ENCODE measurements at regions not wholly inside any gene's neighbourhood (a gene's known extent, or its start where the extent isn't known, plus 50 kb on each side); places are given as distances from the start of the nearest gene placed in this dataset.

DNA sequence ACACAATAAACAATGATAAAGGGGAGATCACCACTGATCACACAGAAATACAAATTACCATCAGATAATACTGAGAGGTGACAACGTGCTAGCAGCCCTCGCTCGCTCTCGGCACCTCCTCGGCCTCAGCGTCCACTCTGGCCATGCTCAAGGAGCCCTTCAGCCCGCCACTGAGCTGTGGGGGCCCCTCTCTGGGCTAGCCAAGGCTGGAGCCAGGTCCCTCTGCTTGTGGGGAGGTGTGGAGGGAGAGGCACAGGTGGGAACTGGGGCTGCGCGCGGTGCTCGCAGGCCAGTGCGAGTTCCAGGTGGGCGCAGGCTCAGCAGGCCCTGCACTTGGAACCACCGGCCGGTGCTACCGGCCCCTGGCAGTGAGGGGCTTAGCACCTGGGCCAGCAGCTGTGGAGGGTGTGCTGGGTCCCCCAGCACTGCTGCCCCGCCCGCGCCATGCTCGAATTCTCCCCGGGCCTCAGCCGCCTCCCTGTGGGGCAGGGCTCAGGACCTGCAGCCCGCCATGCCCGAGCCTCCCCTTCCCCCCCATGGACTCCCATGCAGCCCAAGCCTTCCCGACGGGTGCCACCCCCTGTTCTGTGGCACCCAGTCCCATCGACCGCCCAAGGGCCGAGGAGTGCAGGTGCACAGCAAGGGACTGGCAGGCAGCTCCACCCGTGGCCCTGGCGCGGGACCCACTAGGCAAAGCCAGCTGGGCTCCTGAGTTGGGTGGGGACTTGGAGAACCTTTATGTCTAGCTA is 340.0 kb upstream of the GULP1 start:
- H3K9ac ChIP-seq (ENCODE audit: low read depth in 1 of 2, low read length in 2 of 2): no peak overlapping the region
- no peaks in the 10 kb centered on the region for H3K4me1 ChIP-seq (ENCODE audit: control insufficient read depth in 4 of 4, insufficient read depth in 4 of 4, low read length in 3 of 4)
- DNase-seq (ENCODE audit: low spot score): no peak
- H3K9me3 ChIP-seq (ENCODE audit: control insufficient read depth in 4 of 4, low read length in 3 of 4): no peaks in the 10 kb centered on the region
- H3K36me3 ChIP-seq (ENCODE audit: control insufficient read depth in 4 of 4, insufficient read depth in 3 of 4, low read depth in 1 of 4, low read length in 3 of 4): no peaks in the 10 kb centered on the region
- 96% methylated on average over 32 of the region's 32 CpGs for WGBS
- H3K4me3 ChIP-seq (ENCODE audit: low read depth in 1 of 3, low read length in 3 of 3): no peak overlapping the region
- TF ChIP-seq, protein P1, sequence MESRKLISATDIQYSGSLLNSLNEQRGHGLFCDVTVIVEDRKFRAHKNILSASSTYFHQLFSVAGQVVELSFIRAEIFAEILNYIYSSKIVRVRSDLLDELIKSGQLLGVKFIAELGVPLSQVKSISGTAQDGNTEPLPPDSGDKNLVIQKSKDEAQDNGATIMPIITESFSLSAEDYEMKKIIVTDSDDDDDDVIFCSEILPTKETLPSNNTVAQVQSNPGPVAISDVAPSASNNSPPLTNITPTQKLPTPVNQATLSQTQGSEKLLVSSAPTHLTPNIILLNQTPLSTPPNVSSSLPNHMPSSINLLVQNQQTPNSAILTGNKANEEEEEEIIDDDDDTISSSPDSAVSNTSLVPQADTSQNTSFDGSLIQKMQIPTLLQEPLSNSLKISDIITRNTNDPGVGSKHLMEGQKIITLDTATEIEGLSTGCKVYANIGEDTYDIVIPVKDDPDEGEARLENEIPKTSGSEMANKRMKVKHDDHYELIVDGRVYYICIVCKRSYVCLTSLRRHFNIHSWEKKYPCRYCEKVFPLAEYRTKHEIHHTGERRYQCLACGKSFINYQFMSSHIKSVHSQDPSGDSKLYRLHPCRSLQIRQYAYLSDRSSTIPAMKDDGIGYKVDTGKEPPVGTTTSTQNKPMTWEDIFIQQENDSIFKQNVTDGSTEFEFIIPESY (IDR thresholded peaks at IDR 0.05): no peak
- TF ChIP-seq JUND (IDR thresholded peaks at IDR 0.05) (no peak), SP1 (IDR thresholded peaks at IDR 0.05) (no peak), RAD21 (IDR thresholded peaks at IDR 0.05) (no peak), EGR1 (IDR thresholded peaks at IDR 0.05; ENCODE audit: low read depth in 2 of 2) (no peak), HNF4A (conservative IDR thresholded peaks at IDR 0.05) (no peak)
- TF ChIP-seq, protein P2, sequence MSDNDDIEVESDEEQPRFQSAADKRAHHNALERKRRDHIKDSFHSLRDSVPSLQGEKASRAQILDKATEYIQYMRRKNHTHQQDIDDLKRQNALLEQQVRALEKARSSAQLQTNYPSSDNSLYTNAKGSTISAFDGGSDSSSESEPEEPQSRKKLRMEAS (IDR thresholded peaks at IDR 0.05): no peak
- no peaks in the 10 kb centered on the region for H3K27me3 ChIP-seq (ENCODE audit: control insufficient read depth in 4 of 4, insufficient read depth in 4 of 4, low read length in 3 of 4)
- H3K27ac ChIP-seq (ENCODE audit: low read depth in 1 of 2, low read length in 2 of 2): no peak overlapping the region

DNA sequence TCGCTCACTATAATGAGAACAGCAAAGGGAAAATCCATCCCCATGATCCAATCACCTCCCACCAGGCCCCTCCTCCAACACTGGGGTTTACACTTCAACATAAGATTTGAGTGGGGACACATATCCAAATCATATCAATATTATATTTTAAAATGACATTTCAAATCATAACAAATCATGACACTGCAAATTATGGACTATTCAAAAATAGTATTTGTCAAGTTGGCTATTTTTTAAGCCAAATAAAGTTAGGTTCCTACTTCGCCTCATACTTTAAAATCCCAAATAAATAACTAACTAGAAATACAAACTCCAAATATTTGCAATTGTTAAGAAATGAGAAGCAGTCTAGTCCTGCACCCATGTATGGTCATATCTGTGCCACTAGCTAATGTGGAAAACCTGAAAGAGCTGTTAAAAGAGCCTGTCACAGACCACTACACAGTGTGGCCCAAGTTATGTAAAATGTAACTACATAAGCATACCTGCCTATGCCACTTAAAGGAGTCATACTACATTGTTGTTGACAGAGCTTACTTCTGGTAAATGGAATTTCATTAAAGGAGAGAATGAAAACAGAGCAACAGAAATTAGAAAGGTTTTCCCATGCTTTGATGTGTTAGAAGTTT is 334.7 kb upstream of the GULP1 start:
- Histone ChIP-seq H3K36me3 (ENCODE audit: control insufficient read depth in 4 of 4, insufficient read depth in 3 of 4, low read depth in 1 of 4, low read length in 3 of 4) (no peaks in the 10 kb centered on the region), H3K27ac (ENCODE audit: low read depth in 1 of 2, low read length in 2 of 2) (no peak overlapping the region), H3K9ac (ENCODE audit: low read depth in 1 of 2, low read length in 2 of 2) (no peak overlapping the region), H3K4me1 (ENCODE audit: control insufficient read depth in 4 of 4, insufficient read depth in 4 of 4, low read length in 3 of 4) (peaks cover 0 to 4% (median 0%) of the 10 kb centered on the region in 4 donors), H3K4me3 (ENCODE audit: low read depth in 1 of 3, low read length in 3 of 3) (no peak overlapping the region), H3K9me3 (ENCODE audit: control insufficient read depth in 4 of 4, low read length in 3 of 4) (no peaks in the 10 kb centered on the region), H3K27me3 (ENCODE audit: control insufficient read depth in 4 of 4, insufficient read depth in 4 of 4, low read length in 3 of 4) (no peaks in the 10 kb centered on the region)
- no peak for DNase-seq (ENCODE audit: low spot score)
- TF ChIP-seq FOXA1 (IDR thresholded peaks at IDR 0.05): no peak
- no peak for TF ChIP-seq YY1 (IDR thresholded peaks at IDR 0.05)
- TF ChIP-seq, protein P3, sequence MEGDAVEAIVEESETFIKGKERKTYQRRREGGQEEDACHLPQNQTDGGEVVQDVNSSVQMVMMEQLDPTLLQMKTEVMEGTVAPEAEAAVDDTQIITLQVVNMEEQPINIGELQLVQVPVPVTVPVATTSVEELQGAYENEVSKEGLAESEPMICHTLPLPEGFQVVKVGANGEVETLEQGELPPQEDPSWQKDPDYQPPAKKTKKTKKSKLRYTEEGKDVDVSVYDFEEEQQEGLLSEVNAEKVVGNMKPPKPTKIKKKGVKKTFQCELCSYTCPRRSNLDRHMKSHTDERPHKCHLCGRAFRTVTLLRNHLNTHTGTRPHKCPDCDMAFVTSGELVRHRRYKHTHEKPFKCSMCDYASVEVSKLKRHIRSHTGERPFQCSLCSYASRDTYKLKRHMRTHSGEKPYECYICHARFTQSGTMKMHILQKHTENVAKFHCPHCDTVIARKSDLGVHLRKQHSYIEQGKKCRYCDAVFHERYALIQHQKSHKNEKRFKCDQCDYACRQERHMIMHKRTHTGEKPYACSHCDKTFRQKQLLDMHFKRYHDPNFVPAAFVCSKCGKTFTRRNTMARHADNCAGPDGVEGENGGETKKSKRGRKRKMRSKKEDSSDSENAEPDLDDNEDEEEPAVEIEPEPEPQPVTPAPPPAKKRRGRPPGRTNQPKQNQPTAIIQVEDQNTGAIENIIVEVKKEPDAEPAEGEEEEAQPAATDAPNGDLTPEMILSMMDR (IDR thresholded peaks at IDR 0.05; ENCODE audit: low read depth, low read length, missing input control): no peak
- TF ChIP-seq SP1 (IDR thresholded peaks at IDR 0.05): no peak
- TF ChIP-seq, protein P4, sequence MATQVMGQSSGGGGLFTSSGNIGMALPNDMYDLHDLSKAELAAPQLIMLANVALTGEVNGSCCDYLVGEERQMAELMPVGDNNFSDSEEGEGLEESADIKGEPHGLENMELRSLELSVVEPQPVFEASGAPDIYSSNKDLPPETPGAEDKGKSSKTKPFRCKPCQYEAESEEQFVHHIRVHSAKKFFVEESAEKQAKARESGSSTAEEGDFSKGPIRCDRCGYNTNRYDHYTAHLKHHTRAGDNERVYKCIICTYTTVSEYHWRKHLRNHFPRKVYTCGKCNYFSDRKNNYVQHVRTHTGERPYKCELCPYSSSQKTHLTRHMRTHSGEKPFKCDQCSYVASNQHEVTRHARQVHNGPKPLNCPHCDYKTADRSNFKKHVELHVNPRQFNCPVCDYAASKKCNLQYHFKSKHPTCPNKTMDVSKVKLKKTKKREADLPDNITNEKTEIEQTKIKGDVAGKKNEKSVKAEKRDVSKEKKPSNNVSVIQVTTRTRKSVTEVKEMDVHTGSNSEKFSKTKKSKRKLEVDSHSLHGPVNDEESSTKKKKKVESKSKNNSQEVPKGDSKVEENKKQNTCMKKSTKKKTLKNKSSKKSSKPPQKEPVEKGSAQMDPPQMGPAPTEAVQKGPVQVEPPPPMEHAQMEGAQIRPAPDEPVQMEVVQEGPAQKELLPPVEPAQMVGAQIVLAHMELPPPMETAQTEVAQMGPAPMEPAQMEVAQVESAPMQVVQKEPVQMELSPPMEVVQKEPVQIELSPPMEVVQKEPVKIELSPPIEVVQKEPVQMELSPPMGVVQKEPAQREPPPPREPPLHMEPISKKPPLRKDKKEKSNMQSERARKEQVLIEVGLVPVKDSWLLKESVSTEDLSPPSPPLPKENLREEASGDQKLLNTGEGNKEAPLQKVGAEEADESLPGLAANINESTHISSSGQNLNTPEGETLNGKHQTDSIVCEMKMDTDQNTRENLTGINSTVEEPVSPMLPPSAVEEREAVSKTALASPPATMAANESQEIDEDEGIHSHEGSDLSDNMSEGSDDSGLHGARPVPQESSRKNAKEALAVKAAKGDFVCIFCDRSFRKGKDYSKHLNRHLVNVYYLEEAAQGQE (IDR thresholded peaks at IDR 0.05): no peak
- TF ChIP-seq GABPA (IDR thresholded peaks at IDR 0.05 in 1 of 2, conservative IDR thresholded peaks at IDR 0.05 in 1 of 2): no peak
- no peak for TF ChIP-seq HNF4A (conservative IDR thresholded peaks at IDR 0.05)
- no peak for TF ChIP-seq RXRA (IDR thresholded peaks at IDR 0.05)
- TF ChIP-seq NR2F2 (IDR thresholded peaks at IDR 0.05): no peak
- no peak for TF ChIP-seq RAD21 (IDR thresholded peaks at IDR 0.05)
- TF ChIP-seq, protein P1 (IDR thresholded peaks at IDR 0.05): no peak
- no peak for TF ChIP-seq HNF4G (IDR thresholded peaks at IDR 0.05)
- no peak for TF ChIP-seq EGR1 (IDR thresholded peaks at IDR 0.05; ENCODE audit: low read depth in 2 of 2)
- no peak for TF ChIP-seq JUND (IDR thresholded peaks at IDR 0.05)
- TF ChIP-seq, protein P5, sequence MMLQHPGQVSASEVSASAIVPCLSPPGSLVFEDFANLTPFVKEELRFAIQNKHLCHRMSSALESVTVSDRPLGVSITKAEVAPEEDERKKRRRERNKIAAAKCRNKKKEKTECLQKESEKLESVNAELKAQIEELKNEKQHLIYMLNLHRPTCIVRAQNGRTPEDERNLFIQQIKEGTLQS (IDR thresholded peaks at IDR 0.05): no peak
- TF ChIP-seq FOXA2 (IDR thresholded peaks at IDR 0.05): no peak
- TF ChIP-seq, protein P2 (IDR thresholded peaks at IDR 0.05): no peak
- WGBS: 65% methylated on average over 2 of the region's 2 CpGs

Data from liver (tissue), 8 donors.